PFSK-1 (cell line): ENCODE measurements at regions not wholly inside any gene's neighbourhood (a gene's known extent, or its start where the extent isn't known, plus 50 kb on each side); places are given as distances from the start of the nearest gene placed in this dataset.

ENCODE experiments used
- FOXP2 ChIP-seq: optimal IDR thresholded peaks from 2 replicates; pipeline ENCODE3; 2011; ENCODE audit warnings: borderline replicate concordance, control low read depth, inconsistent platforms; ENCODE audit not compliant: insufficient read depth; ENCODE audit errors: extremely low read length, extremely low read depth
- POLR2AphosphoS5 ChIP-seq: IDR thresholded peaks from 2 replicates; pipeline ENCODE4 v1.6.1; 2012; ENCODE audit warnings: low read depth, mild to moderate bottlenecking, control low read depth, low read length, moderate library complexity
- SIN3A ChIP-seq: IDR thresholded peaks from 2 replicates; pipeline ENCODE4 v1.6.1; 2012; ENCODE audit warnings: mild to moderate bottlenecking, low read length, moderate library complexity, borderline replicate concordance; ENCODE audit not compliant: insufficient read depth
- TAF1 ChIP-seq: IDR thresholded peaks from 2 replicates; pipeline ENCODE4 v1.6.1; 2012; ENCODE audit warnings: low read length, control low read depth, borderline replicate concordance; ENCODE audit not compliant: insufficient read depth
- TF ChIP-seq, protein P1 (sequence below), 2 experiments: IDR thresholded peaks; 2 replicates each; pipeline versions ENCODE4 v1.6.1 to v1.8.0; 2011 to 2012; ENCODE audit warnings: low read depth in 2 of 2, low read length in 2 of 2, control low read depth in 1 of 2, inconsistent platforms in 1 of 2, mild to moderate bottlenecking in 1 of 2, moderate library complexity in 1 of 2; ENCODE audit not compliant: insufficient read depth in 1 of 2

- TF ChIP-seq, protein P1, sequence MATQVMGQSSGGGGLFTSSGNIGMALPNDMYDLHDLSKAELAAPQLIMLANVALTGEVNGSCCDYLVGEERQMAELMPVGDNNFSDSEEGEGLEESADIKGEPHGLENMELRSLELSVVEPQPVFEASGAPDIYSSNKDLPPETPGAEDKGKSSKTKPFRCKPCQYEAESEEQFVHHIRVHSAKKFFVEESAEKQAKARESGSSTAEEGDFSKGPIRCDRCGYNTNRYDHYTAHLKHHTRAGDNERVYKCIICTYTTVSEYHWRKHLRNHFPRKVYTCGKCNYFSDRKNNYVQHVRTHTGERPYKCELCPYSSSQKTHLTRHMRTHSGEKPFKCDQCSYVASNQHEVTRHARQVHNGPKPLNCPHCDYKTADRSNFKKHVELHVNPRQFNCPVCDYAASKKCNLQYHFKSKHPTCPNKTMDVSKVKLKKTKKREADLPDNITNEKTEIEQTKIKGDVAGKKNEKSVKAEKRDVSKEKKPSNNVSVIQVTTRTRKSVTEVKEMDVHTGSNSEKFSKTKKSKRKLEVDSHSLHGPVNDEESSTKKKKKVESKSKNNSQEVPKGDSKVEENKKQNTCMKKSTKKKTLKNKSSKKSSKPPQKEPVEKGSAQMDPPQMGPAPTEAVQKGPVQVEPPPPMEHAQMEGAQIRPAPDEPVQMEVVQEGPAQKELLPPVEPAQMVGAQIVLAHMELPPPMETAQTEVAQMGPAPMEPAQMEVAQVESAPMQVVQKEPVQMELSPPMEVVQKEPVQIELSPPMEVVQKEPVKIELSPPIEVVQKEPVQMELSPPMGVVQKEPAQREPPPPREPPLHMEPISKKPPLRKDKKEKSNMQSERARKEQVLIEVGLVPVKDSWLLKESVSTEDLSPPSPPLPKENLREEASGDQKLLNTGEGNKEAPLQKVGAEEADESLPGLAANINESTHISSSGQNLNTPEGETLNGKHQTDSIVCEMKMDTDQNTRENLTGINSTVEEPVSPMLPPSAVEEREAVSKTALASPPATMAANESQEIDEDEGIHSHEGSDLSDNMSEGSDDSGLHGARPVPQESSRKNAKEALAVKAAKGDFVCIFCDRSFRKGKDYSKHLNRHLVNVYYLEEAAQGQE (IDR thresholded peaks at IDR 0.05; ENCODE audit: insufficient read depth in 1 of 2, low read depth in 2 of 2, low read length in 2 of 2) = no peak
- TF ChIP-seq POLR2AphosphoS5 = no peak
- no peak for TF ChIP-seq TAF1
- TF ChIP-seq SIN3A = no peak
- TF ChIP-seq FOXP2 = no peak
Observed at GRCh38 chr6:16078064-16078463, 50.8 kb upstream of the MYLIP start.
